NCI-H774 (cell line): ENCODE measurements at regions not wholly inside any gene's neighbourhood (a gene's known extent, or its start where the extent isn't known, plus 50 kb on each side); places are given as distances from the start of the nearest gene placed in this dataset.

Experiments used
- DNase-seq: peaks from one replicate; lab custom pipeline; 2025; lab: John Stamatoyannopoulos, UW

DNA sequence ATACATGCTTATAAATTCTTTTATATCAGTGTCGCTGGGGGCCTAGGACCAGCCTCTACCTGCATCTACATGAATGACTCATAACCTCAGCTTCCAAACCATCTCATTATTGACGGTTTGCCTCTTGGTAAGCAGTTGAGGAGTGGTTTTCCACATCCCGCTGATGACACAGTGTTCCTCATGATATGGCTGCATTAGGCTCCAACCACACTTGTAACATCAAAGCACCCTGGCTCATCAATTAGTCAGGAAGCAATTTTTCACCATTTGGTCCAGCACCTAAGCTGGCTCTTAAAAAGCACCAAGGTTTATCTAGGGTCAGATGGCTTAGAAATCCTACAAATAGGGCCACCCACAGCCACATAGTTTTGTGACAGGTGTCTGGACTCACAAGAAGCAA lies 402.4 kb downstream of the ARHGEF28 start:
- DNase-seq = no peak

- DNase-seq = no peak
Measured at GRCh38 chr5:74027732-74028338, 401.8 kb downstream of the ARHGEF28 start.

DNA sequence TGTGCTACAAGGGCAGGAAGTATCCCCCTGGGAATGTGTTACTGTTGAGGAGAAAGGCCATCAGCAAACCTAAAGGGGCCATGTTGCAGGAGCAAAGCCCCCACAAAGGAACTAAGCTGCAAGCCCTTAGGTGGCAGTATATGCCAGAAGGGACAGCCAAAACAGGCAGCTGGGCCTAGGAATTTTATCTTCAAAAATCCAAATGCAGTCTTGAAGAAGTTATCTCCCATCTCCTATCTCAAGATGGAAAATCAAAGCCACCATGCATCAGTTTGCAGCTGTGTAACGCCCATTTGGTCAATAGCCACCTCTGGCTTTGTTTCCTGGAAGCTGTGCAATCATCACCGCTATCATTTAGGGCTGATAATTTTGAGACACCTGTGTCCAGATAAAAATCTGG lies 400.3 kb downstream of the ARHGEF28 start:
- no peak for DNase-seq

GRCh38 chr5:74021126-74021525 lies 395.1 kb downstream of the ARHGEF28 start:
- no peak for DNase-seq

- peak; percentile 24 for DNase-seq
Measured at GRCh38 chr5:74020503-74020902, 394.5 kb downstream of the ARHGEF28 start.

DNA sequence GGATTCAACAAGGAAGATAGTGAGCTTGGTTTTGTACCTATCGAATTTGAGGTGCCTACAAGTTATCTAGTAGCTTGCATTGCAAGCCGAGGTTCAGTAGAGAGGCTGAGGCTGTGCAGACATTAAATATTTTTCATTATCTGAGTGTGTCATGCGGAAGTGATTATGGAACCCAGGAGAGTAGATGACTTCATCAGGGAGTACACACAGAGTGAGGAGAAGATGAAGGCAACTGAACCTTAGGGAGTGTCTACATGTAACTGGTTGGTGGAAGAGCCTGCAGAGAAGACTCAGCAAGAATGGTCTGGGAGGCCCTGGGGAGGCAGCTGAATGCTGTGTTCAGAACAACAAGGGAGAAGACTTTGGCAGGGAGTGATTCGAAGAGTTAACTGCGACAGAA lies 393.9 kb downstream of the ARHGEF28 start:
- no peak for DNase-seq

DNA sequence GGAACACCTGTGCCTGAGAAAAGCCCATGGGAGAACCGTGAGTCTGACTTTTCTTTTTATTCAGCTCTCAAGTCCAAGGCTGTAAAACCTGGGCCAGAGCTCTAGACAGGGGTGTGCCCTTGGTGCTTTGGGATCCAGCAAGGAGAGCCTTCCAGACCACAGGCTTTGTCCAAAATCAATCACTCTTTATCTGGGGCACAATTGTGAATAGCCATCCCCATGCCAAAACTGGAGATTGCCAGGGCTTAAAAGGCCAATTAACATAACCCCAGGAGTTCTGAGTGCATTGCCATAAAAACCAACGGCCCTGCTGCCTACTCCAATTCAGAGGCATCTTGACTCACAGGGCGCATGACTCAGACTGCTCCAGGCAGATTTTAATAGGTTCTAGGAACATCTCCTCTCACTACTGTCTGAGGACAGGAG lies 391.8 kb downstream of the ARHGEF28 start:
- DNase-seq = no peak

- no peak for DNase-seq
Measured at GRCh38 chr5:74017112-74017511, 391.1 kb downstream of the ARHGEF28 start.

DNA sequence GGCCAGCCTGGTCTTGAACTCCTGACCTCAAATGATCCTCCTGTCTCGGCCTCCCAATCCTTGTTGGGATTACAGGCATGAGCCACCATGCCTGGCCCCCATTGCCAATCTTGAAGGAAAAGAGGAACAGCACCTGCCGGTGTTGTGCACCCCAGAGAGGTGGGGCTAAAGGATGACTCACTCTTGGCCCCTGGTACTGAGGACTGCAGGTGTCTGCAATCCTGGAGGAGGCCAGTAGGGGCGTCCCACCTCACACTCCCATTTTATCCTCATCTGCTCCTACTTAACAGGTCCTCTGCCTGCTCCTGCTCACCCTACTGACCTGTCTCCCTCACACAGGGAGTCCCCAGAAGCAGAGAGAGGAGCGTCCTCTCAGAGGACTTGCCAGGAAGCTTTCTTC lies 390.4 kb downstream of the ARHGEF28 start:
- no peak for DNase-seq

DNA sequence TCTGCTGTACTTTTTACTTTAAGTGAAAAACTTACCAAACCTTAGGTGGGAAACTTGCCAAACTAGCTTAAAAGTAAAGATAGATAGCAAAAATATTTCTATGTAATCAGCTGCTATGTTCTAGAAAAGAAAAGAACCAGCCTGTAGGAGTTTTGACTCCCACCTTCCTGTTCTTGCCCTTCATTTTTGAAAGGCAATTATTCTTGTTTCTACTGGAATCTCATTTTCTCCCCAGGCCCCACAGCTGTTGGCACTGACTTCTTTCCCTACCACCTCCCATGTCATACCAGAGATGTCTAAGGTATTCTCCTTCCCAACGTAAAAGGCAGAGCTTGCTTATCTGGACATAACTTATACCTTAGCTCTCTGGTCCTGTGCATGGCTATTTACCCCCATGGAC lies 389.7 kb downstream of the ARHGEF28 start:
- no peak for DNase-seq

DNA sequence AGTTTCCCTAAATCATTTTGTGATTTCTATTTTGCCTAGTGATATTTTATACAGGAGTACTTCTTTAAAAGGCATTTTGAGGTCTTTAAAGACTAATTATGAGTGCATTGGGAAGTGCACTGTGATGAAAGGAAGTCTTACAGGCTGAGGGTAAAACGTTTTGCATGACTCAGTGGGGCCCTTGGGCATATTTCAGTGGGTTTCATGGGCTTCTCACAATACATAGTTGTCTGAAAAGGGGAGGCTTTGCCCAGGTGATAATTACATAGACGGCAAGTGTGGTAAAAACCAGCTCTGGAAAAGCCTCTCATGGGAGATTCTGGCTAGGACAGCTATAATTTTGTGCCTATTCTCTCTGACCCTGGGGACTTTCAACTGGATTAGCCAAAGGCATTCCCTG lies 387.2 kb downstream of the ARHGEF28 start:
- no peak for DNase-seq

DNA sequence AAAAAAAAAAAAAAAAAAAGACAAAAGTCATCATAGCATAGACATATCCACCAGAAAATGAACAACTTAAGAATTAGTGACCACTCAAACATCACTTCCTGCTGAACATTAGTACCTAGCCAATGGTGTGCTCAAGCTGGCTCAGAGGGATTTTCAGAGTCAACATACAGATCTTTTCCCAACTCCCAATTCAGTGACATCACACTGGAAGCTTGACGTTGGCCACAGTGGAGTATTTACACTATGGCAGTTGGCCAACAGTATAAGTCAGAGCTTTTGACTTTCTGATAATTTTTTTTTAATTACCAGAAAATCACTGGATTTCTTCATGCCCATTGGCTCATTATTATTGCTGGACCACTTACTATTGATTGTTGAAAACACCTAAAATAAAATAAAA lies 383.5 kb downstream of the ARHGEF28 start:
- DNase-seq = no peak

DNA sequence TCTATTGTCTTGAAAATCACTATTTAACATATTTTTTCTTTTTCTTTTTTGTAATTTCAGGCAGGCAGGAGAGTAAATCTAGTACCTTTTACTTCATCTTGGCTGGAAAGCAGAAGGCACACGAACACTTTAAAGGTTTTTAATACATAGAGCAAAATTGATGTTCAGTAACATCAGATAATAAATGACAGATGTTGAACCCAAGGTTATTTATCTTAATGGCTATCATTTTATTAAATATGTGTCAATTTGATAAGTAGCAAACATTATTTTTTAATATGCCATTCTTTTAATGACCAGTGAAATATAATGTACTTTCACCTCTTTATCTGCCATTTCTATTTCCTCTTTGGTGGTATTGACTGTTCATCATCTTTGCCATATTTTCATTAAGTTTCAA lies 381.2 kb downstream of the ARHGEF28 start:
- no peak for DNase-seq

GRCh38 chr5:73999297-73999696 lies 373.3 kb downstream of the ARHGEF28 start:
- no peak for DNase-seq

- DNase-seq = peak; percentile 84
Measured at GRCh38 chr5:73998489-73998888, 372.5 kb downstream of the ARHGEF28 start.

DNA sequence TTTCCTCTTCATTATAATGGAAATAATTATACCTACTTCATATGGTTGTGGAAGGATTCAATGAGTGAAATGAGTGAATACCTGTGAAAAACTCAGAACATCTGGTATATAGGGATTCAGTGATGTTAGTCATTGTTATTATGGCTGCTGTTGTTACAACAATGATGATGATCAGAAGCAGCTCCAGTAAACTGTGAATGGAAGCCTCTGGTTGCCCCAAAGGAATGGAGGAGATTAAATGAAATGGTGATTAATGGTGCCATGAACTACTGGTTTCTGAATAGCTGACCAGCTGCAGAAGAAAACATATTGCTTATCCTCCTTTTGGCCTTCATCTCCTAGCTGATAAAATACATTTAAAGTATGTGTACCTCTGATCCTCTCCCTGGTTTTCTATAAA lies 372.0 kb downstream of the ARHGEF28 start:
- DNase-seq = peak; percentile 35

DNA sequence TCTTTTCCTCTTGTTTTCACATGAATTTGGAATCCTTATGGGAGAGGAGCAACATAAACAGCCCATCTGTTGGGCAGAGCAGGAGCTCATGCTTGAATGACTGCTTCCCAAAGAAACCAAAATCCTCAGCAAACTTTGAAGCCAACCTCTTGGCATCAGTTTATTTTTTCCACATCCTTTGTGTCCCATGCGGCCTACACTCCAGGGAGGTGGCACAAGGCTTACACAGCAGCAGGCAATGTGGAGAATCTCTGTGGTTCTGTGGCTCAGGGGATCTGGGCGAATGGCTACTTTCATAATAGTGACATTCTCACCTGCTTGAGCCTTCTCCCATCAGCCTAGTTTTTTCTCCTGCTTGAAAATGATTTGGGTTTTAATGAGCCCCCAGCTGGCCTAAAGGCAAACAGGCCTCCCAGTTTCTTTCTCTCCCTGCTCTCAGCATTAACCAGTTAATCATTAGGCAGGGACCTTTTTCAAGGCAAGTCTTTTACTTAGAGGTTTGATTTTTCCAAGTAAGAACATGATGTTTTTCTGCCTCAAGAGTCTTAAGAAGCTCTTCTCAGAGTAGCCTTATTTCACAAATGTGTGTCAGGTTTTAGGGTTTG lies 370.3 kb downstream of the ARHGEF28 start:
- DNase-seq = no peak

GRCh38 chr5:73994963-73995362 lies 369.0 kb downstream of the ARHGEF28 start:
- DNase-seq = no peak
